NCI-H748 treated with DMSO at 0.1 percent for 48 hours (cell line): ENCODE measurements at regions not wholly inside any gene's neighbourhood (a gene's known extent, or its start where the extent isn't known, plus 50 kb on each side); places are given as distances from the start of the nearest gene placed in this dataset.
"Not testable (repeated sequence)": the region's sequence is repeated elsewhere in the genome, so short reads cannot be mapped to it uniquely, and the experiment has no call there.

Source experiments
- DNase-seq: peaks from one replicate; lab custom pipeline; 2025; lab: John Stamatoyannopoulos, UW

DNA sequence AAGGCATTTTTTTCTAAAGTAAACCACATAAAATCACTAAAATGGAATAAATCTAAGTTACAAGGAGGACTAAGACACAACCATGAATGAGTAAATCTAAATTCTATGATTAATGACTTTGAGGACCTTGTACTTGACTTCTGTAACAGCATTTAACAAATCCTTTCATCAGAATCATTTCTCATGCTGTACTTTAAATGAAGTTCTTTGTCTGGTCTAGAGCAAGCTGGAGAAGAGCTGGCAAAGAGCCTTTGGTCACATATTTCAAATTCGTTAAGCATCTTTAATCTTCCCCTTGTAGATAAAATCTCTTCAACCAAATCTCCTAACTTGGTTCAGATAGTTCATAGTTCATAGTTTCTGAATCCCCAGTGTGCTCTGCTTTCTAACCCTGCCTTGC, 405.4 kb downstream of the PTPRC start:
- no peak for DNase-seq

DNA sequence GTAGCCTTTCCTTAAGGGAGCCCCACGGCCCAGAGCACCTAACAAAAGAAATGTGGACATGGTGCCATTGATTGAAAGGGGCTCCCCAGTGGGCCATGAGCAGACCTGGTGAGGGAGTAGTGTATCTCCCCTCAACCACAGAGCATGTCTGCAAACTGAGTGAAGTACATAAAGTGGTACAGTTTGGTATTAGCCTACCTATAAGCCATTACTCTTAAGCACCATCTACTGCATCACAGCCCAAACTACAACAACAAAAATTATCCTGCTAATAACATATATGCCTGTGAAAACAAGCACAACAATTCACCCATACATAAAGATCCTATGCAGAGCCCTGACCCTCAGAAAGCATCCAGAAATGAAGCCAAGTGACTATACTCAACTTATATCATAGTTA, 407.8 kb downstream of the PTPRC start:
- no peak for DNase-seq

DNA sequence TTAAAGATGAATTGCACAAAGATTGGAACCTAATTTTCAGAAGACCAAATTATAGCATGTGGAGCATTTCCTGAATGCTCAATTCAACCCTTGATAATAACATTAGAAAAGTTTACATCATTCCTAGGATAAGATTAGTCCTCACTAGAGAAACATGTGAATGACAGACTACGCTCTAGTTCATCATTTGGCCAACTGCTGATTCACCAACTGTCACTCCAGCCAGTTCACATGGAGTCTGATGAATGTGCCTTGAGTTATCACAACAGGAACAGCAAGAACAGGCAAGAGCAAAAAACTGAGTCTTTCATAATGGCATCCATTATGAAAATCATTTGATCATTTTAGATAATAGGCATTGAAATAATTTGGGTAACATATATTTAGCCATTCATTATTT, 415.9 kb downstream of the PTPRC start:
- DNase-seq: no peak

DNA sequence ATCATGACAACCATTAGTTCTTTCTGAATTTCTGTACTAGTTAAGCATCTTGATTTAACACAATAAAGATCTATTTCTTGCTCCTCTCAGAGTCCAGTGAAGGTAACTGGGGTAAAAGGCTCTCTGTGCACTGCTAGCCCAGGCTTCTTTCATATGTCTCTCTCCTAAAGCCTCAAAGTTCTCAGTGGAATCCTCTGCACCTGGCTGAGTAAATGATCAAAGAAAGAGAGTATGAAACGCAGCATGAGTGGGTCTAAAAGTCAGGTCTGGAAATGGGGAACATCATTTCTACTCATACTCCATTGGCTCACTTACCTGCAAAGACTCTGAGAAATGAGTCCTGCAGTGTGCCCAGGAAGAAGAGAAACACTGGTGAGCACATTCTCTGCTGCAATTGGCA, 418.5 kb downstream of the PTPRC start:
- no peak for DNase-seq

DNA sequence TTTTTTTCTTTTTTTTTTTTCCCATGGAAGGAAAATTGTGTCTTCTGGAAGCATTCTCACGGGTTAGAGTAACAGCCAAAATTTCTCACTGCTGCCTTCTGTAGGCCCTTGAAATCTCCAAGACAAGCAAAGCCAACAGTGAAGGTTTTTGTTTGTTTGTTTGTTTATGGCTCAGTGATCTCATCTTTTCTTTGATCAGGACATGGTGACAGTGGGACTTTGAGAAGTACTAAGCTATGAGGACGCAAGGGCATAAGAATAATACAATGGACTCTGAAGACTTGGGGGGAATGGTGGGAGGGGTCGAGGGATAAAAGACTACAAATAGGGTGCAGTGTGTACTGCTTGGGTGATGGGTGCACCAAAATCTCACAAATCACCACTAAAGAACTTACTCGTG, 419.4 kb downstream of the PTPRC start:
- no peak for DNase-seq

DNA sequence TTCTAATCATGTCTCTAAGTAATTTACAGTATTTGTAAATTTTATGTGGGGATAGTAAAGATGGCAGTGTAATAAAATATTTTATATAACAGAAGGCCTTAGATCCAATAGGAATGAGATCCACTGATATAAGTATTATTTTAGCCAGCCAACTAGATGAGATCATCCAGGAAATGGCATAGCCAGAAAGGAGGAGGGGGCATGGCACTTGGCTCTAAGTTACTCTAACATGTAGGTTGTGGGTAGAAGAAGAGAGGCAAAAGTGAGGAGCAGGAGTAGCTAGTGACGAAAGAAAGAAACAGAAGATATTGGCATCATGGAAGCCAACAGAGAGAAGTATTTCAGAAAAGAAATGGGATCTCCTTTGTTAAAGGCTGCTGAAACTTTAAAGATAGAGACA, 426.1 kb downstream of the PTPRC start:
- DNase-seq: no peak

DNA sequence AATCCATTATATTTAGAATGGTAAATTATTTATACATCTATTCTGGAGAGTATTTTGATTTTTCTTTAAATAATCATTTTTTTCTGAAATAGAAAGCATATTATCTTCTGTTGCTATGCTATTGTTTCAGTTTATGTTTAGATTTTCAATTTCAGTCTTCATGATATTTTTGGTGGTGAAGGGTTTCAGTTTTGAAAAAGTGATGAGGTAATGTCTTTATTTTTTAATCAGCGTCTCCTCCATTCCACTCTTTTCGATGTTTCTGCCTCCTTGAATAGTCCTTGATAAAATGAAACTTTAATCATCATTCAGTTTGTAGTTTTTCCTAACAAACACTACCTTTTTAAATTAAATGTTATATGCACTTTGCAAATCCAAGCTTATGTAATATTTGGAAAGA, 428.6 kb downstream of the PTPRC start:
- no peak for DNase-seq

DNA sequence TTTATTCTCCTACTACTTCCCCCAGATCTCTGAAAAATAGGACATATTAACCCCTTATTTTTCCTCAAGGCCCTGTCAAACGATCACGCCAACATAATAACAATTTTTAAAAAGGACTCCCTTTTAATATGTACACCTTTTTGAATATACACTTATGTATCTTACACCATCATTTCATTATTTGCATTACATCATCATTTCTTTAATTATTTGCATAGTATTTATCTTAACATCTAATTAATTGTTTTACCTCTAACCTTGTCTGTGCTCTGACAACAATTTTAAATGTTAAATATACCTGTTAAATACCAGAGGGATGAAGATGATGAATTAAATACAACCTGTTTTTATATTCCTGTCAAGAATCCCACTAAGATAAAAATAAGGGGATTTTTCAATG, 432.2 kb downstream of the PTPRC start:
- no peak for DNase-seq

DNA sequence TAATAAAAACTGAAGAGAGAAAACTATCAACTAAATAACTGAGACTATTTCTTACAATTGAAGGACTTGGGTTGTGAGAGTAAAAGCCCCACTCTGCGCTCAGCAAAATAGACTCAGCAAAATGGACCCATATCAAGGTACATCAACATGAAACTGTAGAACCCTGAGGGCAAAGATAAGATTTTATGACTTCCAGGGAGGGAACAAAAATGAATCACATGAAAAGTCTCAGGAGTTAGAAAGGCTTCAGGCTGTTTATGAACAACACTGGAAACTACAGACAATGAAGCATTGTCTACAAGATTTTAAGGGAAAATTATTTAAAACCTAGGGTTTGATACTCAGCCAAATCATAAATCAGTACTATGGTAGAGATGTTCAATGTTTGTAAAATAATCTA, 434.3 kb downstream of the PTPRC start:
- DNase-seq: no peak

DNA sequence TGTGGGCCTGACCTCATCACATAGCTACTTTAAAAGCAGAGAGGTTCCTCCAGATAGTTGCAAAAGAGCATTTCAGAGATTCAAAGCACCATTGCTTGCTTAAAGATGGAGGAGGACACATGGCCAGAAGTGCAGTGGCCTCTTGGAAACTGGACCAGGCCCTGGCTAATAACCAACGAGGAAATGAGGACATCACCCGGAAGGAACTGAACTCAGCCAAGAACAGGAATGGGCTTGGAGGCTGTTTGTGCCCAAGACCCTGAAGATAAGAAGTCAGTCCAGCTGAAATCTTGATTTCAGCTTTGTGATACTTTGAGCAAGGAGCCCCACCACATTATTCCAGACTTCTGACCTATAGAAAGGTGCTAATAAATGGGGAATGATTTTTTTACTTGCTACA, 437.0 kb downstream of the PTPRC start:
- DNase-seq: no peak

DNA sequence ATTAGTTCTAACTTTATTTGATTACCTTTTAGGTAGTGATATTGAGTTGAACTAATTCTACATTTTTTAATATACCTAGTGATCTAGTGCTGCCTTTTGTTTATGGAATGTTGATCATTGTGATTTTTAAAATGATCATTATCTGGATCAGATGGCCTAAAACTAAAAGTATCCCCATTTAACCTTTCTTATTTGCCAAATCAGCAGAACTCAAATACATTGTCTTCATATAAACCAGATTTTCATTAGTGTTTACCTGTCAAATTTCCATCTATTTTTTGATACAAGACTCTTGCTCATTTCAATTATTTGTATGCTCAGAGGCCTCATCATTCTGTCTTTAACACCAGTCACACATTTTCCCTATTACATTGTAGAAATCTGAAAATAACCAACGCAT, 441.2 kb downstream of the PTPRC start:
- no peak for DNase-seq

DNA sequence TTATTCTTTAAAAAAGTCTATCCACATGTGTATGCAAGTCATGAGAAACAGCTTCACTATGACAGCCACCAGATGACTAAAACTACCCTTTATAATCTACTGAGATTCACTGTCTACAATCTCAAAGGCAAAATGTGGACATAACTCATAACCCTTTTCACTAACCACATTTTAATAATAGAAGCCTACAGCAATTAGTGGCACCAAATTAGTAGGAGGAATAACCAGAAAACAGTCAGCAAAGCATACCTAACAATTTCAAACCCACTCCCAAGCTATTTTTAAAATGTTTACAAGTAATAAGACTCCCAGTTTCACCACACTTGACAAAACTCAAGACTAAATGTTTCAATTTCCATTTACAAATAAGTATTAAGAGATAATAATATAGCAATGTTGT, 442.9 kb downstream of the PTPRC start:
- no peak for DNase-seq

DNA sequence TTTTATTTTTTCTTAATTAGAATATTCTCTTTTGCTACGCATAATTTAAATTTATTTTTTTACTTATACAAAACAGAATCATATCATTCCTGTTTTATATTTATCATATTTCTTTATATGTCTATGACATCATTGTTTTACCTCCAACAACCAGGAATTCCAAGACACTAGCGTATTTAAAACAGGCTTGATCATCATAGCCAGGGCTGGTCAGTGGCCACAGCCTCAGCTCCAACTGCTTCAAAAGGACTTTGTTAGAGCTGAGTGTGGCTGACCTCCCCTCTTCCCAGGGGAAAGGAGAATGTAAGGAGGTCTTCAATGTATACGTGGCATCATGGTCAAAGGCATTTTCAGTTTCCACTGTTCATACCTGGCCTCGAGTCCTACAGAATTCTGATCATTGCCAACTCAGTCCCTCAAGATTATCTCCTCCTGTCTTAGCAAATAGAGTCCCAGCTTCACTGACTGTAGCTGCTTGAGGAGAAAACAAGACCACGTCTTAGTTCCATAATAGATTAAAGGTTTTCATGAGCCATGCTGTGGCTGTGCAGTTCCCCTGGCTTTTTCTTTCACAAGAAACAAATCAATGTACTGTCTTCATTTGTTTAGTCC, 444.0 kb downstream of the PTPRC start:
- DNase-seq: no peak

DNA sequence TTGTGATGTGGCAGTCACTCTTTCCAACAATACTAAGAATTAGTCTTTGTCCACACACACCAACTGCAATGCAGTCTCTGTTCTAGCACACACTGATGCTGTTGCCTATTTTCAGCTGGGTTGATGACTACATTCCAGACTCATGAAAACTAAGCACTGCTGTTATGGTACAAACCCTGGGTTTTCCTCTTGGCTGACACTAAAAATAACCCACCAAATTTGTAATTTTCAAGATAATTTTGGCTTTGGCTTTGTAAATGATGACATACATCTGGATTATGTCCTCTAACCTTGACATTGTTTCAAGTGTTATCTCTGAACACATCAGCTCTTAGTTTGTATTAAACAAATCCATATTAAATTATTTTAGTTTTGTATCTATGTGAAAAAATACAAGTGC, 444.8 kb downstream of the PTPRC start:
- no peak for DNase-seq

DNA sequence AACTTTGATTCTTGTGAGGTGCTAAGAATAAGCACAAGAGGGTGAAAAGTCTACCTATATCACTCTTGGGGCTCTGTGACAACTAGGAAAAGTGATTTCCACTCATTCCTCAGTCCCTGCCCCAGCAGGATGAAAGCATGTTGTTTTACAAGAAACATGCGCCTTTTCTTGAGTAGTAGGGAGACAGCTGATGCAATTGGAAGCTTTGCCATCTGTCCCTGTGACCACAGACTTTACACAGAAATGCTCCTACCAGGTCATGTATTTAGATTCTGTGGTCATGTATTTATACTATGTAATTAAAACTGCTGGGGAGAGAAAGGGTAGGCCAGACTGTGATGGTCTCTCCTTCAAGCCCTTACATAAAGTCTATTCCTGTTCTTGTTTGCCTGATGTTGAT, 445.5 kb downstream of the PTPRC start:
- no peak for DNase-seq

DNA sequence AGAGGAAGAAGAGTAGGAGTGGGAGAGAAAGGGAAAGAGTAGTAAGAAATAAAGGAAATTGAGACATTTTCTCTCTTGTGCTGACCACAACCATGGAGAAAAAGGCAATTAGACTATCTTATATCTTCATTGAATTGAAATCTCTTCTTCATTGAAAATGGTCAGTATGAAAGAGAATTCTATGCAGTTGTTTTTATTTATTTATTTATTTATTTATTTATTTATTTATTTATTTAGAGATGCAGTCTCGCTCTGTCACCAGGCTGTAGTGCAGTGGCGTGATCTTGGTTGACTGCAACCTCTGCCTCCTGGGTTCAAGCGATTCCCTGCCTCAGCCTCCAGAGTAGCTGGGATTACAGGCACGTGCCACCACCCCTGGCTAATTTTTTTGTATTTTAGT, 447.1 kb downstream of the PTPRC start:
- DNase-seq: no peak

DNA sequence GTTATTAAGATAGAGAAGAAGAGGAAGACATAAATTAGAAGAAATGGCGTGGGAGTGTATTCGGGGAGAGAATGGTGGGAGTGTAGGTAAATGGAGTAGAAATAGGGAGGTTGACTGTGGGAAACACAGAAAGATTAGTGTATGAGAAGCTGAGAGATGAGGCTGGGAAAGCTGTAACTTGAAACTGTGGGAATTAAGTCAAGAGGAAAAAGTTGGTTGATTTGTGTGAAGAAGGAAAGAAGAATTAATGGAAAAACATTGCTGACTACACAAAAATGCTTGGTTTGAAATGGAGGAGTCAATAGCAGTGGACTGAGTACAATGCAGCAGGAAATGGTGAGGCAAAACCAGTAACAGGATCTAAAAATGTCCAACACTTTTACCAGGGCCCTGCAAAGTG, 448.3 kb downstream of the PTPRC start:
- no peak for DNase-seq

DNA sequence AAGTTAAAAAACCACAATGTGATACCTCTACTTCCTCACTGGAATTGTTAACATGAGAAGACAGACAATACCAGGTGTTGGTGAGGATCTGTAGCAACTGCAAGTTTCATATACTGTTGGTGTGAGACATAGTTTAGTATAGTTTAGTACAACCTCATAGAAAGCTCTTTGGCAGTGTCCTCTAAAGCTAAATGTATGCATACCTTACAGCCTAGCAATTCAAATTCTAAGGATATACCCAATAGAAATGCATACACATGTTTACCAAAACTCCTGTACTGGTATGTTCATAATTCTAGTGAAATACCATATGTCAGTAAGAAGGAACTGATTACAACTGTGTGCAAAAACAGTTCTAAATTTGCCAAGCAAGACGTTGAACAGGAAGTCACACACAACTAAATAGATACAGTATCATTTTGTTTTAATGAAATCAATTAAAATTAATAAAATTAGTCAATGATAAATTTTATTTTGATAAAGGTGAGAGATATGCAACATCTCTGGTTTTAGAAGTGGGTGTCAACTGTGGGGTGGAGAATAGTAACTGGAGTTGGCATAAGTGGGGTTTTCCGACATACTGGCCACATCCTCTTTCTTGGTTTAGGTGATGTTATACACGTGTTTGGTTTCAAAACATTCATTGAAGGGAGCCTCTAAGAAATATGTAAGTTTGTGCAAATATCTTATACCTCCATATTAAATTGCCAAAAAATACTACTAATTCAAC, 450.7 kb downstream of the PTPRC start:
- DNase-seq: no peak

DNA sequence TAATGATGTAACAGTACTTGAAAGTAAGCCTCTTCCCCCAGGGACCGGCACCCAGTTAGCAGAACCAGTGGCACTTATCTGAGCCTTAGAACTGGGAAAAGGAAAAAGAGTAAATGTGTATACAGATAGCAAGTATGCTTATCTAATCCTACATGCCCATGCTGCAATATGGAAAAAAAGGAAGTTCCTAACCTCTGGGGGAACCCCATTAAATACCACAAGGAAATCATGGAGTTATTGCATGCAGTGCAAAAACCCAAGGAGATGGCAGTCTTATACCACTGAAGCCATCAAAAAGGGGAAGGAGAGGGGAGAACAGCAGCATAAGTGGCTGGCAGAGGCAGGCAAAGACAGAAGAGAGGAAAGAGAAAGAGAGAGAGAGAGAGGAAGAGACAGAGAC, 456.8 kb downstream of the PTPRC start:
- DNase-seq: not testable (repeated sequence)

DNA sequence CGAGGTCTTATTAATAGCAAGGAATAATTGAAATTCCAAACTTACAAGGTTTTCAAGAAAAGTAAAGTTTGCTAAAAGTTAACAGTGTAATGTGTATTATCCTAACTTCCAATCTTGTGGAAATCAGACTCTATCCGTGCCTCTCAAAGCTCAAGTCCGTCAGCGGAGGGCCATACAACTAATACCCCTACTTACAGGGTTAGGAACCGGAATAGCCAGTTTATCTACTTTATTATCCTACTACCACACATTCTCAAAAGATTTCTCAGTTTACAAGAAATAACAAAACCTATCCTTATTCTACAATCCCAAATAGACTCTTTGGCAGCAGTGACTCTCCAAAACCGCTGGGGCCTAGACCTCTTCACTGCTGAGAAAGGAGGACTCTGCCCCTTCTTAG, 457.8 kb downstream of the PTPRC start:
- peak; percentile 28 for DNase-seq

DNA sequence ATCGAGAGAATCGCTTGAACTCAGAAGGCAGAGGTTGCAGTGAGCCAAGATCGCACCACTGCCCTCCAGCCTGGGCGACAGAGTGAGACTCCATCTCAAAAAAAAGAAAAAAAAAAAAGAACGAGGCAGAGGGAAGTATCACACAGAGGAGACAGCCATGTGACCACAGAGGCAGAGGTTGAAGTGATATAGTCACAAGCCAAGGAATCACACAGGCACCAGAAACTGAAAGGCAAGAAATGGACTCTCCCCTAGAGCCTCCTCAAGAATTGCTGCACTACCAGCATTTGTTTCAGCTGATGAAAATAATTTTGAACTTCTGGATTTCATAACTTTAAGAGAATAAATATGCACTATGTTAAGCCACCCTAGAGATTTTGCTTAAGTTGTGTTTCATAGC, 459.6 kb downstream of the PTPRC start:
- no peak for DNase-seq

DNA sequence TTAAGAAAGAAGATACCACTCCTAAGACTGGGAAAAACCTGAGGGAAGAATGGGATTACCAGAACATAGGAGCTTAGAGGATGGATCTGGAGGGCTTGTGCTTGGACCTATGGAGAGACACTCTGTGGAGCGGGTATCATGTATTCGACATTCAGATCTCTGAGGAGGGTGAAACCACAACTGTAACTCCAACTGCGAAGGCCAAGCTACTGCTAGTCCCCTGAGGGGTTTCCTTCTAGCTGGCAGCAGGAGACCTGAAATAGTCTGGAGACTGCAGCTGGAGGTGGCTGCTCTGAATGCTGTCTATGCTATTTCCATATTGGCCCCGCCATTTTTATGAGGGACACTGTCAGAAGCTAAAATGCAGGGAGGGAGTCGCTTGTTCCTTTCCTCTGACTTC, 462.3 kb downstream of the PTPRC start:
- no peak for DNase-seq

DNA sequence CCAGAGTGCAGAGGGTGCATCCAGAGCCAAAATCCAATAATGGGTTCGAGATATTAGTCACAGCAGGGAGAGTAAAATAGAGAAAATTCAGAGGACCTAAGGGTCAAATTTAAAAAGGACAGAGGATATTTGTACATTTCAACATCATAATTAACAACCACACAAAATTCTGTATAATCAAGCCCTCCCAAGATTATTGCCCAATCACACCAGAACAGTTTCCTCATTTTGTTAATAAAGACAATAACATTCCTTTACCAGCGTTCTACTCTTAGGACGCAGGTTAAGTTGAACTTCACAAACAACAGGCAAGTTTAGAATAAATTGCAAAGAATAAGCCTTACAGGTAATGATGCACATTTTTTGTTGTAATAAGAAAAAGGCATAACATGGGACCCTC, 462.8 kb downstream of the PTPRC start:
- DNase-seq: no peak

DNA sequence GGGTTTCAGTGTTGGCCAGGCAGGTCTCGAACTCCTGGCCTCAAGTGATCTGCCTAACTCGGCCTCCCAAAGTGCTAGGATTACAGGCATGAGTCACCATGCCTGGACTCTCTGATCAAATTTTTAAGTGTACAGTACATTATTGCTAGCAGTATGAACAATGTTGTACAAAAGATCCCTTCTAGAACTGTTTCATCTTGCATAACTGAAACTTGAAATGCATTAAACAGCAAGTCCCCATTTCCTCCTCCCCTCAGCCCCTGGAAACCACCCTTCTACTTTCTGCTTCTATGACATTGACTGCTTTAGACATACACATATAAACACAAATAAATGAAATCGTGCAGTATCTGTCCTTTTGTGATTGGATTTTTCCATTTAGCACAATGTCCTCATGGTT, 463.4 kb downstream of the PTPRC start:
- DNase-seq: no peak
